Esophagus muscularis mucosa (tissue), 4 donors: ENCODE measurements at regions not wholly inside any gene's neighbourhood (a gene's known extent, or its start where the extent isn't known, plus 50 kb on each side); places are given as distances from the start of the nearest gene placed in this dataset.

ENCODE experiments used
- EP300 ChIP-seq: sonication (generic); formaldehyde crosslinking; IDR thresholded peaks from one replicate; pipeline ENCODE4 v1.6.1; 2017; ENCODE audit warnings: antibody characterized with exemption
- POLR2A ChIP-seq: fragments of 450-650 bp; IDR thresholded peaks from one replicate; pipeline ENCODE4 v1.6.1; 2017; ENCODE audit warnings: antibody characterized with exemption, moderate library complexity, mild to moderate bottlenecking, low read depth
- POLR2AphosphoS5 ChIP-seq, 2 donors: sonication (generic); formaldehyde crosslinking; IDR thresholded peaks; one replicate each; pipeline ENCODE4 v1.6.1; 2017; ENCODE audit warnings: antibody characterized with exemption in 2 of 2
- TF ChIP-seq, protein P1 (sequence below), 3 experiments: fragments of 200-600 bp in 2 of 3; fragments of 450-650 bp in 1 of 3; sonication (generic) in 2 of 3; IDR thresholded peaks; one replicate each; pipeline ENCODE4 v1.5.1; 2017 to 2019; ENCODE audit warnings: antibody characterized with exemption in 3 of 3, mild to moderate bottlenecking in 2 of 3, moderate library complexity in 1 of 3

DNA sequence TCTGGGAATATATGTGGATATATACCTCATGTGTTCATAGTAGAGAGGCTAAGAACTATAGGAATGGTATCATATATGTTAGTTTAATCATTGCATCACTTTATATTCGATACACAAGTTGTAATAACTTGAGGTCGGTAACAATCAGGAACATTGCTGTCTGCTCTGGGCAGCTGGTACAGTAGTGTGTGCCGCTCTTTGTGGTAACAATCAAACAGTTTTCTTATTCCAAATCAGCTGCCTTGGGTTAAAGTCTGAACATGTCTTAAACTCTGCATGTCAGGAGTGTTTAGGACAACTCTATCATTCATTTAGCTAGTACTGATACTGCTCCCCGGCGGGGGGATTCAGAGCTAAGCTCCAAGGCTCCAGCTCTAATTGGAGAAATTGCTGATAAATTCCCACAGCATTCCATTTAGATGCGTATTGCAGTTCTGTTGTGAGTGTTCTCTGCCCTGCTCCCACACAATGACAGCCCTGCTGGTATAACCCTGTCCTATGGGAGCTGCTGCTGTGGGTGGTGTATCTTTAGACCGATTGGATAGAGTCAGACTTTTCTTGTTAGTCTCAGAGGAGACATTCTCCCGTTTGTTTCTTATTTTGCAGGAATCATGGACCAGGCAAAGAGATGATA lies 707.5 kb upstream of the FZD8 start:
- TF ChIP-seq POLR2A: no peak
- no peak for TF ChIP-seq POLR2AphosphoS5 (IDR thresholded peaks at IDR 0.05)
- TF ChIP-seq, protein P1, sequence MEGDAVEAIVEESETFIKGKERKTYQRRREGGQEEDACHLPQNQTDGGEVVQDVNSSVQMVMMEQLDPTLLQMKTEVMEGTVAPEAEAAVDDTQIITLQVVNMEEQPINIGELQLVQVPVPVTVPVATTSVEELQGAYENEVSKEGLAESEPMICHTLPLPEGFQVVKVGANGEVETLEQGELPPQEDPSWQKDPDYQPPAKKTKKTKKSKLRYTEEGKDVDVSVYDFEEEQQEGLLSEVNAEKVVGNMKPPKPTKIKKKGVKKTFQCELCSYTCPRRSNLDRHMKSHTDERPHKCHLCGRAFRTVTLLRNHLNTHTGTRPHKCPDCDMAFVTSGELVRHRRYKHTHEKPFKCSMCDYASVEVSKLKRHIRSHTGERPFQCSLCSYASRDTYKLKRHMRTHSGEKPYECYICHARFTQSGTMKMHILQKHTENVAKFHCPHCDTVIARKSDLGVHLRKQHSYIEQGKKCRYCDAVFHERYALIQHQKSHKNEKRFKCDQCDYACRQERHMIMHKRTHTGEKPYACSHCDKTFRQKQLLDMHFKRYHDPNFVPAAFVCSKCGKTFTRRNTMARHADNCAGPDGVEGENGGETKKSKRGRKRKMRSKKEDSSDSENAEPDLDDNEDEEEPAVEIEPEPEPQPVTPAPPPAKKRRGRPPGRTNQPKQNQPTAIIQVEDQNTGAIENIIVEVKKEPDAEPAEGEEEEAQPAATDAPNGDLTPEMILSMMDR (IDR thresholded peaks at IDR 0.05): no peak
- no peak for TF ChIP-seq EP300
